ENCODE measurements at regions not wholly inside any gene's neighbourhood (a gene's known extent, or its start where the extent isn't known, plus 50 kb on each side); places are given as distances from the start of the nearest gene placed in this dataset.
A peak's percentile ranks its signal among the peaks of the same experiment; 100 is the strongest.

DNA sequence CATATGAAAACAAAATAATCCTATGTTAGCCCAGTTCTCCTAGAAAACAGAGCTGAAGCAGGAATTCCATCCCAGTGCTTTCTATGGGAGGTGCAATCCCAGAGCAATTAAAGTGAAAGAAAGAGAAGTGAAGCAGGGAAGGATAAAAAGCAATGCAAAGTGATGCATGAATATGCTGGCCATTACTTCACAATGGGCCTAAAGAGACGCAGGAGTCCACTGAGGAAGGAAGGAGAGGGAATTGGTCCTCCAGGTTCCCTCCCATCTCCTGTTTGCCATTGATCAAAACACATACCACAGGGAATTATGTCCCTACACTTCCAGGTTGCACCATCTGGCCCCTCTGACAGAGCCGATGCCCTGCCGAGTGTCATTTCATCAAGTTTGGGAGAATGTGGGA lies 392.2 kb upstream of the NFE2L3 start:
- no peak for DNase-seq

DNA sequence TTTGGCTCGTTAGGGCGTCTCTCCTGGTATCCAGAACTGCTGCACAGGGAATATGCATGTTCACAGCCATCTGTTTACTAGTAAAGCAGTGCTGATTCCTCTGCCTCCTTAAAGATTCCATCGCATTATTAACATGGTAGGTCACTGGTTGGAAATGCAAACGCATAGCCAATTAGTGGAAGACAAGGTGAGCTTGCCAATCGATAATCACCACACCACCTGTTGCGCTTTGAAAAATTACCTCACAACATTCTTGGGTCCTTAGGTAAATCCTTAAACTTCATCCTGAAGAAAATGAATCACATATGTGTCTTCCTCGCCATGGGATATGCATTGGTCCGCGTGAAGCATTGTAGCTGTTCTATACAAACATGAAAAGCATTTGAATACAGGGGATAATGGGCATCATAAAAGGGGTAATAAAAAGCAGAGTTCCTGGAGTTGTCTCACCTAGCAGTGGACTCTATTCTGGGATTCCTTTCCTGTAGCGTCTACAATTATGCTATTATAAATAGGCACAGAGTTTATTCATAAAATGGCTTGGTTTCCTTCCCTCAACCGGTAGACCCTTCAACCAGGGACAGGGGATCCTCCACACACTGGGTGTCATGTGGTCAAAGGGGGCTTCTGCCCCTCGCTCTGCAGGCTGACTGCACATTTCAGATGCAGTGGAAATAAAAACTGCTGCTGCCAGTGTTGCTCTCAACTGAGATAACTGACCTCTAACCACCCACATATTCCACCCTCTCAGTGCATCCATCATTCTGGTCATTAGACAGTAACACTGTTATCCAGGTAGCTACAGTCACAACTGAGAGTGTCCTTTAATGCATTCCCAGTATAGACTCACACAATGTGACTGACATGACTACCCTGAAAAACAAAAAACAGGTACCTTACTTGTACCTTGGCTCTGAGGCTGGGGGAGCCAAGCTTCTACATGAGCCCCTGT lies 389.2 kb upstream of the NFE2L3 start:
- no peak for DNase-seq

DNA sequence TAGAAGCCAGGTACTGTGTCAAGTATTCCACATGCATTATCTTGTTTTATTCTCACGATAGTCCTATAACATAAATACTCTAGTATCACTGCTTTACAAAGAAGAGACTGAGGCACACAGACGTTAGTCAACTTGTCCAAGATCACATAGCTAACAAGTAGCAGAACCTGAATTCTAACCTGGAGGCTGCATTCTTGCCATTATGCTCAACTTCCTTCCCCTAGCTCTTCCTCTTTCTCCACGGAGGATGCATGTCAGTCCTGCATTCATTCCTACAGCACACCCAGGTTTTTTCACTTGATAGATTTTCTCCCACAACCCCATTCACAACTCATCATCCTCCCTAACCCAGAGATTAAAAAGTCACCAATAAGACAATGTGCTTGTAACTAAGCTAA lies 388.5 kb upstream of the NFE2L3 start:
- no peak for DNase-seq

DNA sequence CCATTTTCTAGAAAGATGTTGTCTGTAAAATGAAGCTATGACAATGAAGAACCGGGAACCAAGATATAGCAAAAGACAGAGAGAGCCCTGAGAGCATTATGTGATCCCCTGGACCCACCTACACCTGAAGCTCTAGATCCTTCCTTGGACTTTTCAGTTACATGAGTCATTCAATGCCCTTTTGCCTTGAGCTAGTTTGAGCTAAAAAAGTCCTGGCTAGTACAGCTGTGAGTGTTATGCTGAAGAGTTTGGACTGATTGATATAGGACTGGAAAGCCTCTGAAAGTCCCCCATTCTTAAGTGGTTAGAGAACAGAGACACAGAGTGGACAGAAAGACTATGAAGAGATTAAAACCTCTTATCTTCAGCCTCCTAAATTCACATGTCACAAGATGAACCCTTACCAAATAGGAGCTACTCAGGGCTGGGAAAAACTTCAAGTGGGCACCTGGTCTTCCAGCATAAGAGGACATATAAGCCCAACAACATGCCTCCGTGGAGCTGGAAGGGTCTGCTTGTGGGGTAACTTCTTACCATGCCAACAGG lies 386.8 kb upstream of the NFE2L3 start:
- DNase-seq: no peak

DNA sequence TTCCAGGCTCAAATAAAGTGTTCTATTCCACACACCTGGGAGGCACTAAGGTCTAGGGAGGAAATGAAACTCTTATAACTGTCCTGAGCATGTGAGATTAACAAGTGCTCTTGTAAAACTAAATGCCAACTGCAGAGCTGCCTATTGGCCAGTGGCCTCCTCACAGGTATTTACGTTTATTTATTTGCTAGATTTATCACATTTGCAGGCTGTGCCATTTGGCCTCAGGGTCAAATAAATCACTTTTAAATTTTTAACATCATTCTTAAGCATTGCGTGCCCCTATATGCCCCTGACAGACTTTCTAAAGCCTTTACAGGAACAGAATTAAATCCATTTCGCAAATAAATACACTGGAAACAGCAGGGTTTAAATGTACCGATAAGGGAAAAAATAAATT lies 381.8 kb upstream of the NFE2L3 start:
- no peak for DNase-seq

DNA sequence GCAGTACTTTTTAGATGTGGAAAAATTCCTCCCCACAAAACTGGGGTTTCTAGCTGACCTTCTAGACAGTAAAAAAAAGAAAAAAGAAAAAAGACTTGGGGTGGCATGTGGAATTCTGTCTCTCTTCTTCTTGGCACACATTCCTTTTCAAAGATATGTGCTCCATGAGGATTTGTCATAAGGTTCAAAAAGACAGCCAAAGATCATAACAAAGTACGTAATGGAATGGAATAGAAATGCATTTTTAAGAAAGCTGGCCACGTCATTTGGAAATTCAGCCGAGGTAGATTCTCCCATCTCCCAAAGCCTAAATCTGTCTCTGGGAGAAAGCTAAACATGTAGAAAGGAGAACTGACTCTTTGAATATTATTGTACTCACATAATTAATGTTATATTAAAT lies 381.3 kb upstream of the NFE2L3 start:
- no peak for DNase-seq

DNA sequence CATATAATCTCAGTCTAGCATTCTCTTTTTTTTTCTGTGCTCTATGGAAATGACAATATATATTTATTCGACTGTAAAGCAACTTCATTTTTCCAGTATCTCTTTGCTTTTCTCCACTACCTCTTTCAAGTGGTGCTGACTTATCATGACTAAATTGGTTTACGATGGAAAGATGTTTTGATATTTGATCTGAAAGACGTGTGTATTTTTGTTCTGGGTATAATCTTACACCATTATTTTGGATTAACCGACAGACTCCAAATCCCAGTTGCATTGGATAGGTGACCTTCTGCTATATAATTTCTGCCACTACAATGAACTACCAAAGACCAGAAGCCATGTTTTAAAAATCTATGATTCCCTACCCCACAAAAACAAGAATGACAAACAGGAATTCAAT lies 380.5 kb upstream of the NFE2L3 start:
- DNase-seq: no peak

DNA sequence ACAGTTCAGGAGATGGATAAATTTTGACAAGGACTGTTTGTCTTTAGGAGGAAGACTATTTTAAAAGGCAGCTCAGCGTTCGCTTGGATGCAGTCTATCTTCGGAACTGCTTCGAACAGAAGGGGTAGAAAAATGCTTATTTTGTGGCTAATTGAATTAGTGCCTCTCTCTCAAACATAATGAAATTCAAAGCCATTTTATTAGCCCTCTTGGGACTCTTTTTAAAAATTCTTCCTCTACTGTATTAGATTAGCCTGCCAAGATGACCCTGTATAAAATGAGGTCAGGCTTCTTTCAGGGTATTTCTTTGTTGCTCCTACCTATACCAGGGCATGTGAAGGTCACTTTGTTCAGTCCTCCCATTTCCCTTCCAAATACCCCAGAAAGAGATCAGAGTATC lies 379.2 kb upstream of the NFE2L3 start:
- DNase-seq: no peak

DNA sequence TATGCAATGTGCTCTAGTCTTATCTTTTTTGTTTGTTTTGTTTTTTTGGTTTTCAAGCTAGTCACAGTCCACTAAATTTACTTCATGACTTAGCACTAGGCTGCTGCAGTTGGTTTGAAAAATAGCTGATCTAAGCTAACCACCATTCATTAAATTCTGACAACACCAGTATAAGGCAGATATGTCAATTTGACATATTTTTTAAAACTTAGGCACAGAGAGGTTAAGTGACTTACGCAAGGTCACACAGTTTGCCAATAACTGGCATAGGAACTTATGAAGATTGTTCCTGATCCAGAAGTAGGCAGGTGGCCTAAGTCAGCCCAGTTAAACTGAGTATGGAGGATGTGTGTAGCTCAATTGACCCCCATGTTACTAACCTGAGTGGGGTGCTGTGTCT lies 377.3 kb upstream of the NFE2L3 start:
- no peak for DNase-seq

DNA sequence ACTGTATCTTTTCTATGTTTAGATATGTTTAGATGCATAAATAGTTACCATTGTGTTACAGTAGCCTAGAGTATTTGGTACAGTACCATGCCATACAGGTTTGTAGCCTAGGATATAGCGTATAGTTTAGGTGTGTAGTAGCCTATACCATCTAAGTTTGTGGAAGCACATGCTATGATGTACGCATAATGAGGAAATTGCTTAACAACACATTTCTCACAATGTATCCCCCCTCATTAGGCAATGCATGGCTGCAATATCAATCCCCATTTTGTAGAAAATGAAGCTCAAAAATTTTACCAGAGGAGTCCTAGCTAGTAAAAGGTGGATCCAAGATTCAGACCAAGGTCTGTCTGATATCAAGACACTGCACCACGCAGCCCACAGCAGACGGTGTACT lies 376.4 kb upstream of the NFE2L3 start:
- no peak for DNase-seq

DNA sequence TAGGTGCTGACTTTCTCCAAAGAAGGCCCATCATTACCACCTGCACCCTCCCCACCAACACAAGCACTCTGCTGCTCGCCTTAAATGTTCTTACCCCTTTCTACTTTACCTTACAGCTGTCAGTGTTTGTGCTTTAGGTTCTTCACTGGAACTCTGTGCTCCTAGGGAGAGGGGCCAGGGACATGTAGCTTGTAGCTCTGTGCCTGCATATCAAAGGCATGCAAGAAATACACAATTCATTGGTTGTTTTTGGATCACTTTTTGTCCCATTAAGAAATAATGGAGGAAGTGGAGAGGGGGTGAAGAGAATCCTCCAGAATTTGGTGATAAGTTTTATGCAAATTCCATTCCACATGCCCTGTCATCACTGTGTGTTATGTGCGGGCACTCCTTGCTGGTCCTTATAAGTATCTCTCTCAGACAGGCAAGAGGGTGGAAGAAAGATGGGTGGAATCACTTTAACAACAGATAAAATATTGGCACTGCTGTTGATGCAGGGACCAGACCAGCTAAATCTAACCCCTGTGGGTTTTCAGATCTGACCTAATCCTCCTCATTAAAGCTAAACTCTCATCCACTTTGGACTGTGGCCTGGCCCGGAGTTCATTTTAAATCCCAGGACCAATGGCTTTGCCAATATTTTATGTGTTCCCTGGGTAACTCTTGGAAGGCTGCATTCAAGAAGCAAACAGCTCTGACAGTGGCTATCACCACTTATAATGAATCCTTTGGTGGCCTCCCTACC lies 375.8 kb upstream of the NFE2L3 start:
- no peak for DNase-seq

DNA sequence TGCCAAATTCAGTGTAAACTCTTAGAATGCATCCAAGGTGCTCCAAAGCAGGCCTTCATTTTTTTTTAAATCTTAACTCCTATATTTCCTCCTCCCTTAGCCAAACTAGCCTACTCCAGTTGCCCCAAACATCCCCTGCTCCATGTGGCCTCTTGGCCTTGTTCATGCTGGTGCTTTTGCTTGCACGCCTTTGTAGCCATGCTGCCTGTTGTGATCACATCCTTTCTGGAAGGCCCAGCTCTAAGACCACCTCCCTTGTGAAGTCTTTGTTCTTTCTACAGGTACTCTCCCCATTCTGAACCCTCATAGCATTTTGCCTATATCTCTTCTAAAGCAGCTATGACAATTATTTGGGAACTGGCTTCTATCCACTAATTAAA lies 375.3 kb upstream of the NFE2L3 start:
- DNase-seq: no peak

DNA sequence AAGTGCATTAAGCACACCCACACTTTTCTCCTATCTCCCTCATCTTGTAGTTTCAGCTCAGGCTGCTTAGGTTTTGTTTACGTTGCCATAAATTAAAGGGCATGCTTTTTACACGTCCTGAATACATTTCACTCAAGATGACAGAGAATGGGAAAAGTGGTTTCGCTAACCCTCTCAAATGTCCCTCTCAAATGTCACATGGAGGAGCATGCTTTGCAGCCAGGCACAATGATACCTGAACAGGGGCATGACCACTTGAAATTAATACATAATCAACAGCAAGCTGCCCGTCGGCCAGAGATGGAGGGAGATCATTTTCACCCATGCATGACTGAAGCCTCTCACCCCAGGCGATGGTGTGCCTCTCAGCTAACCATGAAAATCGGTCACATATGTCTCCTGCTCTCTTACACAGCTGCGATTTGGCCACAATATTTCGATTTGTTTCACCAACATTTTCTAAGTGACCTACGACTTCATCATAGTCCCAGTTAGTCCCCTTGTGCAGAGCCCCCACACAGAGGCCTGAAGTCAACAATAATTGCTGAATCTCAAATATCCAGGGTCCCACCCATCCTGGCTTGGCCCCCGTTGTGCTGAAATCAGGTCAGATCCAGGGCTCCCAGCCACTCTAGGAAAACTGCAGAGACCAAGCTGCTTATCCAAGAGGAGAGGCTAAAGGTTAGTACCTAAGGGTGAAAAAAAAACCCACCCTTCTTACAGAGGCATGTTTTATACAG lies 373.9 kb upstream of the NFE2L3 start:
- DNase-seq: no peak

DNA sequence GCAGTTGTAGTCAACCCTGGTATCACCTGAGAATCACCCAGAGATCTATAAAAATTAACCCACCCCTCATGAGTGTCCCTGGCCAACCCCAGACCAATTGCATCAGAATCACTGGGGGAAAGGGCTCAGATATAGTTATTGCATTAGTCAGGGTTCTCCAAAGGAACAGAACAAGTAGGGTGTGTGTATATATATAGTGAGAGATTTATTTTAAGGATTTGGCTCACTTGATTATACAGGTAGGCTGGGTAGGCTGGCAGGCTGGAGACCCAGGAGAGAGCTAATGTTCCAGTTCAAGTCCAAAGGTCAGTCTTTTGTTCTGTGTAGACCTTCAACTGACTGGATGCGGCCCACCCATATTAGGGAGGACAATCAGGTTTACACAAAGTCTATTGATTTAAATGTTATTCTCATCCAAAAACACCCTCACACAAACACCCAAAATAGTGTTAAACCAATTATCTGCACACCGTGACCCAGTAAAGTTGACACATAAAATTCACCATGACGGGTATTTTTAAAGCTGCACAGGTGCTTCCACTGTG lies 372.9 kb upstream of the NFE2L3 start:
- DNase-seq: no peak

DNA sequence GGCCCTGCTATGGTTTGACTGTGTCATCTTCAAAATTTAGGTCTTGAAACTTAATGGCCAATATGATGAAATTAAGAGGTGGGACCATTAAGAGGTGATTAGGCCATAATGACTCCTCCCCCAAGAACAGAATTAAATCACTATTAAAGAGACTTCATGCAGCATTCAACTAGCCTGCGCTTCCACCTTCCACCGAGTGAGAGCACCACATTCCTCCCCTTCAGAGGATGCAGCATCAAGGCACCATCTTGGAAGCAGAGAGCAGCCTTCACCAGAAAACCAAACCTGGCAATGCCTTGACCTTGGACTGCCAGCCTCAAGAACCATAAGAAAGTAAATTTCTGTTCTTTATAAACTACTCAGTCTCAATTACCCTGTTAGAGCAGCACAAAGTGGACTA lies 371.1 kb upstream of the NFE2L3 start:
- no peak for DNase-seq

DNA sequence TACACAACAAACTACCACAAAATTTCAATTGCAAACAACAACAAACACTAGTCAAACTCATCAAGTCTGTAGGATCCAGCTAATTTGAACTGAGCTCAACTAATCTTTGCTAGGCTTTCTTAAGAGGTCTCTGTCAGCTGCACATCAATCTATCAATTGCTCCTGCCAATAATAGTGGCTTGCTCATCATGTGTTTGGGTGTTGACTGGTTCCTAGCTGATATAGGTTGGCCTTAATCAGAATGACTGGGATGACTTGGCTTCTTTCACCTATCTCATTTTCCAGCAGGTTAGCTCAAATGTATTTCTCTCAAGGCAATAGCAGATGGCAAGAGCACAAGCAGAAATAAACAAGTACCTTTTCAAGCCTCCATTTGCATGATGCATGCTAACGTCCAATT lies 370.3 kb upstream of the NFE2L3 start:
- no peak for DNase-seq

DNA sequence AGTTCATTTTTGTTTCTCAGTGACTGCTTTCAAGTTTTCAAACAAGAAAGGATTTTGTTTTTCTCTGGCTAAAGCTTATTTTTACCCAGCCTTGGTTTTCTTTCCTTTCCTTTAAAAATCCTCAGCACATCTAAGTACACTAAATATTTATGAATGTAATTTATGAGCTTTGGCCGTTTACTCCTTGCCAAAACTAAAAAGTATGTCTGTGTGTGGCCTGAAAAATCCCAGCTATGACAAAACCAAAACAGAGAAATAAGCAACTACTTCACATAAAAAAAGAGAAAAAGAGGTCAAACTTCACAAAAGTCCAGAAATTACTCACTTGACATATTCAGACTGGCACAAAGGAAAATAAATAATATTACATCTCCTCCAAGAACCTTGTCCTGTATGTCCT lies 365.1 kb upstream of the NFE2L3 start:
- DNase-seq: peak; percentile 67

DNA sequence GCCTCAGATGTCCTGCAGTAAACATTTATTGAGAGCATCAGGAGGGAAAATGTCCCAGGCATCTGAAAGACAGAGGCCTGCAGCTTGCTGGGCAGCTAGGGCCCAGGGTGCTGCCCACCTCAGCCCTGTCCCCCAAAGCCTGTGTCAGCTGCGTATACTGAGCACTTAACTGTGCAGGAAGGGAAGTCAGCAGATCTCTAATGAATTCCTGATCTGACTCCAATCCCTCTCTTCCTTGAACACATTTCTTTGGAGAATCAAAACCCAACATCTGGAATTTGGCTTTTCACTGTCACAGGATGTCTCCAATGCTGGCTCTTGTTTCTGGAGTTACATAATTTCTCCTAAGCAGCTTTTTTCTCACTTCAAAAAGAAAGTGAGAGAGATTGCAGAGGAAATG lies 364.7 kb upstream of the NFE2L3 start:
- DNase-seq: peak; percentile 42

DNA sequence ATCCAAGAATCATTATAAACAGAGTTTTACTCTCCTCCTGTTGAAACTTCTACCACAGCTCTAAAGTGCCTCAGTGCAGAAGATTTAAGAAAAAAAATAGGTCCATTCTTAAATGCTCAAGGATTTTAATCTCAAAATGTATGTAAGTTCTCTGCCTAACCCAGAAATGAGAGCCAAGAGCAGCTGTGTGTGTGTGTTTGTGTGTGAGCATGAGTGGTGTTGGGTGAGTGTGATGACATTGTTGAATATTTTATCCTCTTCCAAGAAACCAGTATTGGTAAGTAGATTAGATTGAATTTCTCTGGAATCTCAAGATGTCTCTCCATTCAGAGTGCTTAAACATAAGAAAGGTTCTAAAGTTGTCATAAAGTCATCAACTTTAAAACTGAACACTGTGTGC lies 363.6 kb upstream of the NFE2L3 start:
- DNase-seq: no peak

DNA sequence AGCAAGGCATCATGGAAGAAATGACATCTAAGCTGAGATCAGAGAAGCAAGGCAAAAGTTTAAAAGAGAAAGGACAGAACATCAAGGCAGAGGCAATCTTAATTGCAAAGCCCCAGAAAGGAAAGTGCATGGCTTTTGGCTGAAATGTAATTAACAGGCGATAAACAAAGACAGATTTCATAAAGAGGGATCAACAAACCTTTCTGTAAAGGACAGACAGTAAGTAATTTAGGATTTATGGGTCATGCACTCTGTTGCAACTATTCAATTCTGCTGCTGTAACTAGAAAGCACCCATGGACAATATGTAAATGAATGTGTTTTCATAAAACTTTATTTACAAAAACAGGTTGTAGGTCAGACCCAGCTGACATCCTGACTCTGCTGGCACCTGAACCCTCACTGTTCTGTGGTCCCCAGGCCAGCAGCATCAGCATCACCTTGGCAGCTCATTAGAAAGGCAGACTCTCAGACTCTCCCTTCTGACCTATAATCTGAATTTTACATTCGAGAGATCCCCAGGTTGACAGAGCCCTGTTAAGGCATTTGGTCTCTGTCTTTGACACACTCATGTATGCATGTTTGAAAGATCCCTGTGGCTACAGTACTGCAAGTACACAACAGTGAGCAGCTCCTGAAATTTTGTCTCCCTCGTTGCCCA lies 362.9 kb upstream of the NFE2L3 start:
- no peak for DNase-seq

DNA sequence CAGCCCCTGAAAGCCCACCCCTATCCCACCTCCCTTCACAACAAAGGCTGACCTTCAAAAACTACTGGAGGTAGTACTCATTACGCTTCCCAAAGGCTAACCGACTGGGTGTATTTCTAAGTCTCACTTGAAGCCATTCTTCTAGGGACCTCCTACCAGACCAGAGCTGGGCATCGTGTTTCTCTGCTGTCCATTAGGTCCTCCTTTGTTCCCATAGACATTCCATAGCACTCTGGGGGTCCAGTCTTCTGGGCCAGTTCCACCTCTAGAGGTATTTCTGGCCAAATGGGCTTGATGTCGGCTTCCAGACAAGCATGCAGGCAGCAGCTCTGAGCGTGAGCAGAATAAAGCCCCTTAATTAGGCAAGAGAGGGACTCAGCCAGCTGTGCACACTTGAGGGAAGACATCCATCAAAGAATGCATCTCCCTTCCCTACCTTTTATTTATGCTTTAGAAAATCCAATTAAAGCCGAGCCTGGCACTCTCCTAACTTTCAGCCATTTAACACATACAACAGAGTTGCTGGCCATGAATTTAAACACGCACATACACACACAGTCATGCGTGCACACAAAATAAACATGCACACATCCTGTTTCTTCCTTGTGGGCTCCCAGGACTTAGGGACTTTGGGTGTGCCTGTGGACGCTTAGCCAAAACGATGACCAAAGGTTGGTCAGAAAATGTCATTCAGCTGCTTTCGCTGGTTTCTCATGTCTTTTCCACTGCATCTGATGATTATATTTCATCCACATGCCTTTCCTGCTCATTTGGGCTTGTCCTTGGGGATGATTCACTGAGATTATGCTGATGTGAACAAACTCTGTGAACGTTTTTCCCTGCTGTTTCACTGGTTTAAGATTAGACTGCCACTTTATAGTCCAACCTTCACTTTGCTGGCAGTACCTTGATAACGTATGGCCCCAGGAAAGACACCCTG lies 362.0 kb upstream of the NFE2L3 start:
- no peak for DNase-seq

All from fibroblast of skin of right quadriceps (primary cell).